Smooth muscle cell (in vitro differentiated cells): ENCODE measurements at regions not wholly inside any gene's neighbourhood (a gene's known extent, or its start where the extent isn't known, plus 50 kb on each side); places are given as distances from the start of the nearest gene placed in this dataset.

Source experiments
- DNase-seq: peaks from one replicate; lab custom pipeline; 2025; ENCODE audit not compliant: unreplicated experiment; lab: John Stamatoyannopoulos, UW
- H2AFZ ChIP-seq: fragments of 200-600 bp; sonication (generic); 2 replicates; pipeline ENCODE4 v1.6.0; 2016; ENCODE audit warnings: antibody characterized with exemption, low read depth, mild to moderate bottlenecking
- H3F3A ChIP-seq: fragments of 200-600 bp; sonication (generic); 2 replicates; pipeline ENCODE4 v1.6.0; 2017; ENCODE audit warnings: antibody characterized with exemption, low read depth
- H3K27ac ChIP-seq: fragments of 200-600 bp; sonication (generic); 2 replicates; pipeline ENCODE4 v1.5.1; 2016; ENCODE audit warnings: low read depth, mild to moderate bottlenecking
- H3K27me3 ChIP-seq: fragments of 200-600 bp; sonication (generic); 2 replicates; pipeline ENCODE4 v1.6.1; 2016; ENCODE audit warnings: low read depth, mild to moderate bottlenecking
- H3K36me3 ChIP-seq: fragments of 200-600 bp; sonication (generic); 2 replicates; pipeline ENCODE4 v1.5.1; 2016; ENCODE audit warnings: low read depth
- H3K4me1 ChIP-seq: fragments of 200-600 bp; sonication (generic); 2 replicates; pipeline ENCODE4 v1.5.1; 2016; ENCODE audit warnings: low read depth
- H3K4me2 ChIP-seq: fragments of 200-600 bp; sonication (generic); 2 replicates; pipeline ENCODE4 v1.6.0; 2016; ENCODE audit warnings: mild to moderate bottlenecking
- H3K4me3 ChIP-seq: fragments of 200-600 bp; sonication (generic); 2 replicates; pipeline ENCODE4 v1.5.1; 2016; ENCODE audit warnings: mild to moderate bottlenecking
- H3K79me2 ChIP-seq: fragments of 200-600 bp; sonication (generic); 2 replicates; pipeline ENCODE4 v1.6.0; 2016; ENCODE audit warnings: low read depth, mild to moderate bottlenecking
- H3K9ac ChIP-seq: fragments of 200-600 bp; sonication (generic); 2 replicates; pipeline ENCODE4 v1.6.0; 2016; ENCODE audit warnings: low read depth
- H3K9me3 ChIP-seq: fragments of 200-600 bp; sonication (generic); replicated peaks from 2 replicates; pipeline ENCODE4 v1.5.1; 2016; ENCODE audit warnings: low read depth
- H4K20me1 ChIP-seq: fragments of 200-600 bp; sonication (generic); 2 replicates; pipeline ENCODE4 v1.6.0; 2016; ENCODE audit warnings: low read depth
- CTCF ChIP-seq: fragments of 200-600 bp; sonication (generic); IDR thresholded peaks from 2 replicates; pipeline ENCODE4 v1.5.1; 2017; ENCODE audit warnings: borderline replicate concordance, mild to moderate bottlenecking, antibody characterized with exemption; ENCODE audit not compliant: insufficient read depth, poor library complexity, severe bottlenecking
- WGBS: methylation state at CpG from one replicate; pipeline ENCODE4 v1.1.7; 2016; ENCODE audit warnings: low lambda C conversion rate; 5-methylcytosine and 5-hydroxymethylcytosine counted together

GRCh38 chr5:89991592-89991991 lies 418.0 kb downstream of the CETN3 start:
- peaks cover 10% of the 10 kb centered on the region for H3K4me1 ChIP-seq
- H3K27me3 ChIP-seq: no peaks in the 10 kb centered on the region
- no peak overlapping the region for H3K4me2 ChIP-seq
- no peaks in the 10 kb centered on the region for H3K79me2 ChIP-seq
- H3K27ac ChIP-seq: no peak overlapping the region
- H2AFZ ChIP-seq: no peak overlapping the region
- H3K36me3 ChIP-seq: no peaks in the 10 kb centered on the region
- DNase-seq: no peak
- H3K9ac ChIP-seq: no peak overlapping the region
- H4K20me1 ChIP-seq: no peaks in the 10 kb centered on the region
- H3K9me3 ChIP-seq: no peaks in the 10 kb centered on the region
- H3F3A ChIP-seq: no peaks in the 10 kb centered on the region
- 100% methylated on average over 2 of the region's 2 CpGs for WGBS
- H3K4me3 ChIP-seq: no peak overlapping the region
- no peak for TF ChIP-seq CTCF

GRCh38 chr5:89989776-89990175 lies 419.8 kb downstream of the CETN3 start:
- no peak overlapping the region for H3K27ac ChIP-seq
- H3F3A ChIP-seq: no peaks in the 10 kb centered on the region
- no peak for TF ChIP-seq CTCF
- peaks cover 10% of the 10 kb centered on the region for H3K4me1 ChIP-seq
- H2AFZ ChIP-seq: no peak overlapping the region
- no peak overlapping the region for H3K4me2 ChIP-seq
- no peak overlapping the region for H3K9ac ChIP-seq
- H4K20me1 ChIP-seq: no peaks in the 10 kb centered on the region
- H3K4me3 ChIP-seq: no peak overlapping the region
- no peaks in the 10 kb centered on the region for H3K79me2 ChIP-seq
- H3K9me3 ChIP-seq: no peaks in the 10 kb centered on the region
- no peak for DNase-seq
- no peaks in the 10 kb centered on the region for H3K27me3 ChIP-seq
- H3K36me3 ChIP-seq: no peaks in the 10 kb centered on the region

GRCh38 chr5:89988998-89989655 lies 420.4 kb downstream of the CETN3 start:
- Histone ChIP-seq H3K79me2 (no peaks in the 10 kb centered on the region), H3K4me1 (peaks cover 10% of the 10 kb centered on the region), H3K4me2 (no peak overlapping the region), H3K9me3 (no peaks in the 10 kb centered on the region), H4K20me1 (no peaks in the 10 kb centered on the region), H3K36me3 (no peaks in the 10 kb centered on the region), H3K9ac (no peak overlapping the region), H3F3A (no peaks in the 10 kb centered on the region), H3K4me3 (no peak overlapping the region), H3K27me3 (no peaks in the 10 kb centered on the region), H3K27ac (no peak overlapping the region), H2AFZ (peak overlapping the region; percentile 55)
- 93% methylated on average over 5 of the region's 5 CpGs for WGBS
- TF ChIP-seq CTCF: no peak
- no peak for DNase-seq

GRCh38 chr5:89988129-89988810 lies 421.3 kb downstream of the CETN3 start:
- Histone ChIP-seq H3K27me3 (no peaks in the 10 kb centered on the region), H4K20me1 (no peaks in the 10 kb centered on the region), H3K9ac (no peak overlapping the region), H3K4me1 (peaks cover 10% of the 10 kb centered on the region), H3K4me3 (no peak overlapping the region), H3K9me3 (no peaks in the 10 kb centered on the region), H3K79me2 (no peaks in the 10 kb centered on the region), H3K36me3 (no peaks in the 10 kb centered on the region), H3K4me2 (no peak overlapping the region), H3K27ac (no peak overlapping the region), H2AFZ (no peak overlapping the region), H3F3A (no peaks in the 10 kb centered on the region)
- DNase-seq: no peak
- no peak for TF ChIP-seq CTCF
- 81% methylated on average over 5 of the region's 5 CpGs for WGBS
